HG03039 (cell line): ENCODE measurements at regions not wholly inside any gene's neighbourhood (a gene's known extent, or its start where the extent isn't known, plus 50 kb on each side); places are given as distances from the start of the nearest gene placed in this dataset.
"Not testable (repeated sequence)": the region's sequence is repeated elsewhere in the genome, so short reads cannot be mapped to it uniquely, and the experiment has no call there.

ENCODE experiments used
- ATAC-seq: cut with Tn5 transposase; IDR thresholded peaks from one replicate; pipeline ENCODE4 v1.9.1; 2021; ENCODE audit warnings: mild to moderate bottlenecking, moderate library complexity; ENCODE audit not compliant: unreplicated experiment

DNA sequence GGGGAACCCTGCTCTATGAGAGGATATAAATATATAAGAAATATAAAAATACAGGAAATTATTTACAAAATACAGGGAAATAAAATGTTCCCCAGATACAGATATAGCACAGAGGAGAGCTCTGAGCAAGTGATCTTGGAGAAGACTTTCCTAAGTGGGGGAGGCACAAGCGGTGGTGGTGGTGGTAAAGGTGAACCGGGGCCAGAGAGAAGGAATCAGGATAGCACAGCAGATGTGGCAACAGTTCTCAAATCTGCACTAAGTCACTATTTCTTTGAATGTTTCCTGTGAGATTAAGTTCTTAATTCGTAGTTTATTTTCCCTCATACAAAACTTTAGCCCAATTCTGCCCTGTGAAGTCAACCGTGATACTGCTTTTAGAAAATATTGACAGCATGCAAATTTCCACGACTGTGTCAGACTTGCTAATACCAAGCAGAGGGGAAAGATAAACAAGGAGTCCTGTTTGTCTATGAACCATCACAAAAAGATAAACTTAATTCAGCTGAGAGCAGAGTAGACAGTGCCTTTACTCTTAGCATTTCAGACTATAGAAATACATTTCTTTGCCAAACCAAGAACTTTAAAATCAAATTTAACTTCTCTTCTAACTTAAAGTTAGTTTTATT is 237.5 kb upstream of the POGK start:
- ATAC-seq: no peak

DNA sequence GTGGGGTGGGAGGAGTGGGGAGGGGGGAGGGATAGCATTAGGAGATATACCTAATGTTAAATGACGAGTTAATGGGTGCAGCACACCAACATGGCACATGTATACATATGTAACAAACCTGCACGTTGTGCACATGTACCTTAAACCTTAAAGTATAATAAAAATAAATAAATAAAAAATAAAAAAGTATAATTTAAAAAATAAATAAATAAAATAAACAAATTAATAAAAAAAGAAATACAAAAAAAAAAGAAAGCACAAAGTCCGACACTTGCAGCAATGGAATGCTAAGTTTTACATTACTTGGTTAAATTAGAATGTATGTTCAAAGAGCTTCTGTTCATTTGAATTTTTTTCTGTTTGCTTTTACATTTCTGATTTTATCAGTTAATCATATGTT is 236.5 kb upstream of the POGK start:
- not testable (repeated sequence) for ATAC-seq

DNA sequence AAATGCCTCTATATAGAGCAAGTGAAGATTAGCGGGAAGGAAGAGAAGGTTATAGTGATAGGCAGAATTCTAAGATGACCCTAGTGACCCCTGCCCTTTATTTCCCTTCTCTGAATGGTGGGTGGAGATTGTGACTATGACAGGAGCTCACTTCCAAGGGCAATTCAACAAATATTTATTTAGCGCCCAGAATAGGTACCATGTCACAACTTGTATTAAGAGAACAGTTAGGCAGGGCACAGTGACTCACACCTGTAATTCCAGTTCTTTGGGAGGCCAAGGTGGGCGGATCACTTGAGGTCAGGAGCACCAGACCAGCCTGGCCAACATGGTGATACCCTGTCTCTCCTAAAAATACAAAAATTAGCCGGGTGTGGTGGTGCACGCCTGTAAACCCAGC is 236.0 kb upstream of the POGK start:
- no peak for ATAC-seq

DNA sequence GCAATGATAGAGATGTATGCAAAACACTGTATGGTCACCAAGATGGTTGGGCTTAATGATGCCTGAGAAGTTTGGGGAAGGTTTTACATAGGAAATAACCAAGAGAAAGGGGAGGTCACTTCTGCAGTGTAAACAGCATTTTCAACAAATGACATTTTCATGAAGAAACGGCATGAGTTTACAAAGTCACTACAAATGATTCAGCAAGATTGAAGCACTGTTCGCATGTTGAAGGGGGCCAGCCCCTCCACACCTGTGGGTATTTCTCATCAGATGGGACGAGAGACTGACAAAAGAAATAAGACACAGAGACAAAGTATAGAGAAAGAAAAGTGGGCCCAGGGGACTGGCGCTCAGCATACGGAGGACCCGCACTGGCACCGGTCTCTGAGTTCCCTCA is 234.1 kb upstream of the POGK start:
- no peak for ATAC-seq

DNA sequence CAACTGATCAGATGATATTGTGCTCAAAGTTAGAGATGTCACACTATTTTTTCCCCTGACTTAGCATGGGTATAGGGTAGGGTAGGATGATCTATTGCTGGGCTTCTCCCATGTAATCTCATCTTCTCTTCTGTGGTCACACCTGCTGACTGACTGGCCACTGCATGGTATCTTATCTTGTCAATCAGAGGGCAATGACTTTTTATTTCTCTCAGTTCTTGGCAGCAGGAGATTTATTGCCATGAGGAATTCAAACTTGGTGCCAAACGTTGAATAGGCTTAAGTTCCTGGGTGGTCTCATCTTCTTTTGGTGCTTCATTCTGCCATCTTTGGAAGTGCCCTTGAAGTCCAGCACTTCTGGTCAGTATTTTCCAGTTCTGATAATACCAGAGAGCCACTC is 226.4 kb upstream of the POGK start:
- no peak for ATAC-seq

DNA sequence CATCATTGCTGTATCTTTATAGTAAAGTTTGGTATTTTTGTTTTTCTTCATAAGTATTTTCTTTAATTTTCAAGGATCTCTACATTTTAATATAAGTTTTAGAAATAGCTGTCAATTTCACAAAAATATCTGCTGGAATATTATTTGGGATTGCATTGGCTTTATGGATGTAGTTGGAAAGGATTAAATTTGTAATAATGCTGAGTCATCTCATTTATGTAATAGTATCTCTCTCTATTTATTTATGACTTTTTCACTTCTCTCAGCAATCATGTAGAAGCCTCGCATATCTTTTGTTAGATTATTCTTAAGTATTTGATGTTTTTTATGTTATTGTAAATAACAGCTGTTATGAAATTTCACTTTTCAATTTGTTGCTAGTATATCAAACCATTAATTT is 223.1 kb upstream of the POGK start:
- ATAC-seq: no peak

DNA sequence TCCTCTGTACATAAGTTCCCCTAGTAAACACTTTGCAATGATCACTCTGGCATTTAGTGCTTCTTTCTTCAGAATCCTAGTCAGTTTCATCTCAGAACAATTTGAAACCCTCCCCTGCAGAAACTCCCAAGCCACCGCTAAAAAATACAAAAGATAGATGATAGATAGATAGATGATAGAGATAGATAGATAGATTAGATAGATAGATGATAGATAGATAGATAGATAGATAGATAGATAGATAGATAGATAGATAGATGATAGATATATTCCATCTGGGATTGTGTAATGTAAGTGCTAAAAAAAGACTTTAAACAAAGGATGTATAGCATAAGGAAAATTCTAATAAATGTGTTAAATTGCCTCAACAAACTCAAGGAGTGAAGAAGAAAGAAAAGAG is 212.6 kb upstream of the POGK start:
- ATAC-seq: no peak

DNA sequence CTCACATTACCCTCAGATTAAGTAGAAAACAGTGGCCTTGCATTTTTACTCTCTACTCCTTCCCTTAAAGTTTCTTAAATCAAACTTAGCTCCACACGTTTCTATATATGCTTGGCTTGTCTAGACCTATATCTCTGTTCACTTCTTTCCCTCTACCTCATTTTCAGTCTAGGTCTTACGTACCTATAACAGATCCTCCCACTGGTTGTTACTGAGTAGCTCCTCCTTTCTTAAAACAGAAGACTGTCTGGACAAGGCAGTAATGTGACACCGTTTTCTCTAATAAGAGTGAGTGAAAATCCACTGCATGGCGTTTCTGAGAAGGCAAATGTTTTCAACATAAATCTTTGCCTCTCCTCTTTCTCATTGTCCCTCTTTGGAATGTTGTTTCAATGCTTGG is 211.7 kb upstream of the POGK start:
- ATAC-seq: no peak

DNA sequence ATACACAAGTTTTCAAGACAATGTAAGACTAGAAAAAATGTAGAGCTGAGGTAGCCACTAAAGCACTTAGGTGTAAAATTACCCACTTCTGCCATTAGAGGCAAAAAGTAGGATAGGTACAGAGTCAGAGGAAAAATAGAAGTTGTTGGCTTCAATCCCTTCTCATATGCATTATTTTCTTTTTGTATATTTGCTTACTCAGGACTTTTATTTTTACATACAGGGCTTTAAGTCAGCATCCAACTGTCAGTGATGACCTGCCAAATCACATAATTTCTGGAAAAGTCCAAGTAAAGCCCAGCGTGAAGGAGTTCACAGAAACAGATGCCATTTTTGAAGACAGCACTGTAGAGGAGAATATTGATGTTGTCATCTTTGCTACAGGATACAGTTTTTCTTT is 211.0 kb upstream of the POGK start:
- no peak for ATAC-seq

DNA sequence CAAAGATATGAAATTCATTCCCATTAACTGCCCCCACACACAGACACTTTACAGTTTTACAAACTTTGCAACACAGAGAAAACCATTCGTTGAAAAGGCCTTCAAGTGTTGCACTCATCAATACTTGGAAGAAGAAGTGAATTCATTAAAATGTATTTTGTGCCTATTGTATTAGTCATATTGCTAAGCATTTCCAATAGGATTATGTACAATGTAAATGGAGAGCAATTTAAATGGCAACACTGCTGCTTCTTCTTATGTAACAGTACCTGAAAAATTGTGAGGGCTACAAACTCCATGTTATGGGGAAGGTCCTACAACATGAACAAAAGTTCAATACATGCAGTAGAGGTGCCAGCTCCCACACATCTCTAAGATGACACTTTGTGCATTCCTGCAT is 209.3 kb upstream of the POGK start:
- no peak for ATAC-seq

DNA sequence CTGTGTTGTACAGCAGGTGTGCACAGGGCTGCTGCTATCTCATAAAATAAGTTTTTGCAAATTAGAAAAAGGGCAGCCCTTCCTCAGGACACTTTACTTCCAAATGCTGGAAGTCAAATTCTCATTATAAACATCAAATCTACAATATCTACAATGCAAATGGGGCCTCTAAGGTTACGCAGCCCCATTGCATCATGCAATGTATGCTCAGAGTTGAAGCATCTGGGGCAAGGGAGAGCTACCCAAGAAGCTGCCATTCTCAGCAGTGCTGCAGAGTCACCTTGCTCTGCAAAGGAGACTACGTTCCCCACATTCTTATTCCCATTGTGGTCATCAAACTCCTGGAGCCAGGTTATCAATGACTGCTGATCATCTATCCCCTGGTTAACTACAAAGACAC is 208.9 kb upstream of the POGK start:
- no peak for ATAC-seq

DNA sequence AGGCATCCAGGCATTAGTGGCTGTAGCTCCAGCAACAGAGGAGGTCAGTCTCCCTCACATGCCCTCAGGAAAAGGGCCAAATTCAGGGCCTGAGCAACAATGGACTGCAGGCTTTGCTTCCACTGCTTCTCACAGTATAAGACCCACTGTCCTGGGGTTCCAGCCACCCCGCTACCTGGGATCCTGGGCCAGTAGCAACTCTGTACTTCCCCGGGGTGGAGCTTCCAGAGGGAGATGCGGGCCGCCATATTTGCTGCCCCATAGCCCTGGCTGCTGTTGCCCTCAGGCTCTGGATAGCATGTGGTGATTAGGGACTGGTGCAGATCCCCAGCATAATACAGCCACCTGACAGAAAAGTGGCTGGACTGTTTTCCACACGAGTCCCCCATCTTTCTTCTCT is 201.1 kb upstream of the POGK start:
- ATAC-seq: no peak

DNA sequence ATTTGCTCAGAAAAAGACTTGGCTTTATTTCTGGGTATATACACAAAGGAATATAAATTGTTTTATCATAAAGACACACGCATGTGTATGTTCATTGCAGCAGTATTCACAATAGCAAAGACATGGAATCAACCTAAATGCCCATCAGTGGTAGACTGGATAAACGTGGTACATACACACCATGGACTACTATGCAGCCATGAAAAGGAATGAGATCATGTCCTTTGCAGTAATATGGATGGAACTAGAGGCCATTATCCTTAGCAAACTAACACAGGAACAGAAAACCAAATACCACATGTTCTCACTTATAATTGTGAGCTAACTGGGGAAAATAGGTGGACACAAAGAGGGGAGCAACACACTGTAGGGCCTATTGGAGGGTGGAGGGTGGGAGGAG is 182.0 kb upstream of the POGK start:
- ATAC-seq: not testable (repeated sequence)

DNA sequence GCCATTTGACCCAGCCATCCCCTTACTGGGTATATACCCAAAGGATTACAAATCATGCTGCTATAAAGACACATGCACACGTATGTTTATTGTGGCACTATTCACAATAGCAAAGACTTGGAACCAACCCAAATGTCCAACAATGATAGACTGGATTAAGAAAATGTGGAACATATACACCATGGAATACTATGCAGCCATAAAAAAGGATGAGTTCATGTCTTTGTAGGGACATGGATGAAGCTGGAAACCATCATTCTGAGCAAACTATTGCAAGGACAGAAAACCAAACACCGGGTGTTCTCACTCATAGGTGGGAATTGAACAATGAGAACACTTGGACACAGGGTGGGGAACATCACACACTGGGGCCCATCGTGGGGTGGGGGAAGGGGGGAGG is 172.5 kb upstream of the POGK start:
- not testable (repeated sequence) for ATAC-seq

DNA sequence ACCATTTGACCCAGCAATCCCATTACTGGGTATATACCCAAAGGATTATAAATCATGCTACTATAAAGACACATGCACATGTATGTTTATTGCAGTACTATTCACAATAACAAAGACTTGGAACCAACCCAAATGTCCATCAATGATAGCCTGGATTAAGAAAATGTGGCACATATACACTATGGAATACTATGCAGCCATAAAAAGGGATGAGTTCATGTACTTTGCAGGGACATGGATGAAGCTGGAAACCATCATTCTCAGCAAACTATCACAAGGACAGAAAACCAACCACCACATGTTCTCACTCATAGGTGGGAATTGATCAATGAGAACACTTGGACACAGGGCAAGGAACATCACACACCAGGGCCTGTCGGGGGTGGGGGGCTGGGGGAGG is 171.7 kb upstream of the POGK start:
- ATAC-seq: not testable (repeated sequence)

DNA sequence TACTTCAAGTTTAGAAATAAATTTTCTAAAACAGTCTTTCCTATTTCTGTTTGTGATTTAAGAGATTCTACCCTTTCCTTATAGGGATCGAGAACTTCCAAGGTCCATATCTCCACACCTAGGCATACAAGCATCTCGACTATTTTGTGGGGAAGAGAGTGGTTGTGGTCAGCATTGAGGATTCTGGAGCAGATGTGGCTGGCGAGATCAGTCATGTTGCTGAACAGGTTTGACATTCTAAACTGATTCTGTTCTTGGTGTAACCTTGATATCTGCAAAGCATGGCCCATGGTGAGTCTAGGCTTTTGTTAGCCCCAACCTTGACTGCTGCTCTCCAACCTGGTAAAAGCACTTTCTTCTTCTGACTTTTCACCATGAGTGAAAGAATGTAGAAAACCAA is 167.6 kb upstream of the POGK start:
- no peak for ATAC-seq

DNA sequence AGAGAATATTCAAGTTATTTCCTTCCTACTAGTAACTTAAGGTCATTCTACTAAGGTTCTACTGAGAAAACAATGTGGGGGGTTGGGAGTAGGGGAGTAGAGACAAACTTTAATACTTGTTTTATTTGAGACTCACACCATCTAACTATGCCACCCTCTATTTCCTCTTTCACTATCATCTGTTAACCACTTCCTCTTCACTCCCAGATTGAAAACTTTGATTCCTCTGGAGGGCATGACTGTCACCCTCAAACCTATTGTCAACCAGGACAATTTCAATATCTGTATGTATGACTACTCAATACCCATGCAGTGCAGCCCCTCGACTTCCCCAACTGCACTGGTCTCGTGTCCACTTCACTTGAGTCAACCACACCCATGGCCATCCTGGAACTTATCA is 165.6 kb upstream of the POGK start:
- no peak for ATAC-seq

DNA sequence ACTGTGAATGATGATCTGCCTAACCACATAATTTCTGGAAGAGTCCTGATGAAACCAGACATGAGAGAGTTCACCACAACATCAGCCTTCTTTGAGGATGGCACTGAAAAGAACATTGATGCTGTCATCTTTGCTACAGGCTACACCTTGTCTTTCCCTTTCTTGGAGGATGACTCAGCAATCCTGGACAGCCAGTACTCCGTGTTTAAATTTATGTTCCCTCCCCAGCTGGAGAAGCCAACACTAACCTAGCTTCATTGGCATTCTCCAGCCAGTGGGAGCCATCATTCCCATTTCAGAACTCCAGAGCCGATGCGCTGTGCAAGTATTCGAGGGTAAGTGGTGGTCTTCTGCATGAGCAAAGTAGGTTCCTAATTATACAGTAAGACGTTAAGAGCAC is 164.1 kb upstream of the POGK start:
- no peak for ATAC-seq

DNA sequence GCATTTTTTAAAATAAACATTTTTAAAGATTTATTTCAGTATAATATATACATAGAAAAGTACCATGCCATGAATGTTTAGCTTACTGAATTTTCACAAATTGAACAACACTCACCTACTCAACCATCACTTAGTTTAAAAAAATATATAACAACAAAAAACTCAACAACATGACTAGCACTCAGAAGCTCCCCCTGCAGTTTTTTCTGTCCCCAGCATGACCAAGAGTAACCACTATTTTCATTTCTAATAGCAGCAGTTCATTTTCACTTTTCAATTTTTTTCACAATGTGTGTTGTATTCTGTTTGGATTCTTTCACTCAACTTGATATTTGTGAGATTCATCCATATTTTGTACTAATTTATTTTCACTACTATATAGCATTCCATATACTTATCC is 162.3 kb upstream of the POGK start:
- no peak for ATAC-seq

DNA sequence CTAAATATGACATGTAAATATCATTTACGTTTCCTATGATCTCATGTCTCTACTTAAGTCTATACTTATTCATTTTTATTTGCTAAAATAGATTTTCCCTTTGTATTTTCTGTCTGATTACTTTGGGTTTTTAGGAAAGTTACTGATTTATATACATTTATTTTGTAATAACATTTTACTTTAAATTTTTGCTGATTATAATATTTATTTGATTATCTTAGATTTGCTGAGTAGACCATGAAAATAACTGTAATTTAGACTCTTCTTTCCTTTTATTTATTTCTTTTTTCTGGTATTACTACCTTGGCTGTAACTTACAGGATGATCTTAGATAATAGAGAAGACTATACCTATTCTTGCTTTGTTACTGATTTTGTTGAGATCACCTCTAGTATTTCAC is 159.9 kb upstream of the POGK start:
- ATAC-seq: no peak

DNA sequence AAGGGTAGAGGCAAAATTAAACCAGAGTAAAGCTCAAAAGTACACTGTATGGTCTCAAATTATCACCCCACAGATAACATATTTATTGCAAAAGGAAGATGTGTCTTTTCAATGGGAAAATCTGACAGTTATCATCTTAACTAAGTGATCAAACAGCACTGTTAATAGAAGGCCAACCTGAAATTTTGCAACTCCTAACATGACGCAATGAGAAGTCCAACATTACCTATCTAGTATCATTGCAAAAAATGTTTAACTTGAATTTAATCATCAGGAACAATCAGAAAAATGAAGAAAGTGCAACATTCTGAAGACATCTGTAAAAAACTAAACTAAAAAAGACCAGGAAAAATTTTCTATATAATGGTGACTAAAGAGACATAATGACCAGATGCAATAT is 156.7 kb upstream of the POGK start:
- ATAC-seq: no peak

DNA sequence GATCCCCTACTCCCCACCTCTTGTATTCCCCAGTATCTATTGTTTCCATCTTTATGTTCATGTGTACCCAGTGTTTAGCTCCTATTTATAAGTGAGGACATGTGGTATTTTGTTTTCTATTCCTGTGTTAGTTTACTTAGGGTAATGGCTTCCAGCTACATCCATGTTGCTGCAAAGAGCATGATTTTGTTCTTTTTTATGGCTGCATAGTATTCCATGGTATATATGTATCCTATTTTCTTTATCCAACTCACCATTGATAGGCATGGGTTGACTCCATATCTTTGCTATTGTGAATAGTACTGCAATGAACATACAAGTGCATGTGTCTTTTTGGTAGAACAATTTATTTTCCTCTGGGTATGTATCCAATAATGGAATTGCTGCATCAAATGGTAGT is 154.6 kb upstream of the POGK start:
- ATAC-seq: not testable (repeated sequence)

DNA sequence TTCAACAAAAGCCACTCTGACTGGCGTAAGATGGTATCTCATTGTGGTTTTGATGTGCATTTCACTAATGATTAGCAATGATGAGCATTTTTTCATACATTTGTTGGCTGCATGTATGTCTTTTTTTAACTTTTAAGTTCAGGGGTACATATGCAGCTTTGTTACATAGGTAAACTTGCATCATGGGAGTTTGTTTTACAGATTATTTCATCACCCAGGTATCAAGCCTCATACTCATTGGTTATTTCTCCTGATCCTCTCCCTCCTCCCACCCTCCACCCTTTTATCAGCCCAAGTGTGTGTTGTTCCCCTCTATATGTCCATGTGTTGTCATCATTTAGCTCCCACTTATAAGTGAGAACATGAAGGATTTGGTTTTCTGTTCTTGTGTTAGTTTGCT is 154.1 kb upstream of the POGK start:
- ATAC-seq: no peak

DNA sequence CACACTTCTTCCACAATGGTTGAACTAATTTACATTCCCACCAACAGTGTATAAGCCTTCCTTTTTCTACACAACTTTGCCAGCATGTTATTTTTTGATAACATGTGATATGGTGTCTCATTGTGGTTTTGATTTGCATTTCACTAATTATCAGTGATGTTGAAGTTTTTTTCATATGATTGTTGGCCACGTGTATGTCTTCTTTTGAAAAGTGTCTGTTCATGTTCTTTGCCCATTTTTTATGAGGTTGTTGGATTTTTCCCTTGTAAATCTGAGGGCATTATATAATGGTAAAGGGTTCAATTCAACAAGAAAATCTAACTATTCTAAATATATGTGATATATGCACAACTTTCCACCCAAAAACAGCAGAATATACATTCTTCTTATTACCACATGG is 153.4 kb upstream of the POGK start:
- not testable (repeated sequence) for ATAC-seq
